CD14-positive monocyte (primary cell): ENCODE measurements at regions not wholly inside any gene's neighbourhood (a gene's known extent, or its start where the extent isn't known, plus 50 kb on each side); places are given as distances from the start of the nearest gene placed in this dataset.

Experiments used
- DNase-seq, 3 donors: peaks; one replicate each; pipeline ENCODE4 v3.0.0-alpha.2; 2011 to 2022
- H2AFZ ChIP-seq: 2 replicates; pipeline ENCODE4 v1.6.0; 2012; ENCODE audit warnings: mild to moderate bottlenecking, low read depth, low read length, inconsistent platforms; ENCODE audit not compliant: insufficient read depth, poor library complexity, severe bottlenecking
- H3K27ac ChIP-seq, 2 donors: 1 replicate in 1 of 2; 2 replicates in 1 of 2; pipeline ENCODE4 v1.5.1; 2012 to 2013; ENCODE audit warnings: low read length in 2 of 2, control low read depth in 1 of 2, inconsistent platforms in 1 of 2, low read depth in 1 of 2, mild to moderate bottlenecking in 1 of 2
- H3K27me3 ChIP-seq, 2 donors: one replicate each; pipeline versions ENCODE4 v1.6.0 to v1.6.1; 2011 to 2013; ENCODE audit warnings: low read length in 2 of 2; ENCODE audit not compliant: control insufficient read depth in 2 of 2, insufficient read depth in 2 of 2
- H3K36me3 ChIP-seq, 2 donors: replicated peaks in 1 of 2; 1 replicate in 1 of 2; 2 replicates in 1 of 2; pipeline versions ENCODE4 v1.5.1 to v1.6.1; 2012 to 2013; ENCODE audit warnings: low read length in 2 of 2, control low read depth in 1 of 2, inconsistent platforms in 1 of 2, mild to moderate bottlenecking in 1 of 2; ENCODE audit not compliant: insufficient read depth in 2 of 2, control insufficient read depth in 1 of 2
- H3K4me1 ChIP-seq, 2 donors: 1 replicate in 1 of 2; 2 replicates in 1 of 2; pipeline versions ENCODE4 v1.5.1 to v1.6.1; 2012 to 2013; ENCODE audit warnings: low read length in 2 of 2, control low read depth in 1 of 2, inconsistent platforms in 1 of 2, mild to moderate bottlenecking in 1 of 2, moderate library complexity in 1 of 2; ENCODE audit not compliant: insufficient read depth in 2 of 2, control insufficient read depth in 1 of 2
- H3K4me2 ChIP-seq: replicated peaks from 2 replicates; pipeline ENCODE3; 2012; ENCODE audit warnings: low read length, moderate library complexity, mild to moderate bottlenecking; ENCODE audit not compliant: poor library complexity, severe bottlenecking; ENCODE audit errors: extremely low read depth
- H3K4me3 ChIP-seq, 3 experiments: fragments of 200-600 bp in 1 of 3; sonication (generic) in 1 of 3; replicated peaks in 1 of 3; 1 replicate in 2 of 3; 2 replicates in 1 of 3; pipeline ENCODE4 v1.5.1; 2011 to 2013; ENCODE audit warnings: low read length in 3 of 3, mild to moderate bottlenecking in 3 of 3, control low read depth in 2 of 3, low read depth in 2 of 3, inconsistent platforms in 1 of 3, moderate library complexity in 1 of 3
- H3K79me2 ChIP-seq: 2 replicates; pipeline ENCODE4 v1.6.0; 2012; ENCODE audit warnings: mild to moderate bottlenecking, control low read depth, inconsistent platforms, low read length, moderate library complexity; ENCODE audit not compliant: insufficient read depth
- H3K9ac ChIP-seq: 2 replicates; pipeline ENCODE4 v1.6.0; 2017; ENCODE audit warnings: low read length, mild to moderate bottlenecking; ENCODE audit not compliant: insufficient read depth, poor library complexity, severe bottlenecking
- H3K9me3 ChIP-seq, 2 donors: replicated peaks in 1 of 2; 1 replicate in 1 of 2; 2 replicates in 1 of 2; pipeline versions ENCODE4 v1.5.1 to v1.6.1; 2012 to 2013; ENCODE audit warnings: low read length in 2 of 2, control low read depth in 1 of 2; ENCODE audit not compliant: control insufficient read depth in 1 of 2, insufficient read depth in 1 of 2
- H4K20me1 ChIP-seq: 2 replicates; pipeline ENCODE4 v1.6.0; 2012; ENCODE audit warnings: mild to moderate bottlenecking, low read length, control low read depth, moderate library complexity; ENCODE audit not compliant: insufficient read depth
- H3K27ac Mint-ChIP-seq, 7 donors: one replicate each; pipeline ENCODE4 v1.8.0; 2020; ENCODE audit warnings: mild to moderate bottlenecking in 7 of 7, mixed read lengths in 7 of 7, moderate library complexity in 6 of 7, inconsistent platforms in 2 of 7
- H3K27me3 Mint-ChIP-seq, 3 donors: one replicate each; pipeline ENCODE4 v1.8.0; 2021 to 2022; ENCODE audit warnings: low read depth in 3 of 3, mild to moderate bottlenecking in 3 of 3, mixed read lengths in 3 of 3, moderate library complexity in 3 of 3, inconsistent platforms in 1 of 3
- H3K36me3 Mint-ChIP-seq, 2 donors: one replicate each; pipeline ENCODE4 v1.8.0; 2020; ENCODE audit warnings: mixed read lengths in 2 of 2, inconsistent platforms in 1 of 2, mild to moderate bottlenecking in 1 of 2
- H3K4me1 Mint-ChIP-seq: one replicate; pipeline ENCODE4 v1.8.0; 2020; ENCODE audit warnings: mild to moderate bottlenecking, mixed read lengths
- H3K4me3 Mint-ChIP-seq, 2 donors: one replicate each; pipeline ENCODE4 v1.8.0; 2020; ENCODE audit warnings: mild to moderate bottlenecking in 2 of 2, mixed read lengths in 2 of 2, moderate library complexity in 1 of 2
- H3K9me3 Mint-ChIP-seq, 7 donors: one replicate each; pipeline ENCODE4 v1.8.0; 2020 to 2022; ENCODE audit warnings: mixed read lengths in 7 of 7, mild to moderate bottlenecking in 6 of 7, moderate library complexity in 6 of 7, inconsistent platforms in 2 of 7
- CTCF ChIP-seq: fragments of 200-600 bp; IDR thresholded peaks from one replicate; pipeline ENCODE4 v1.8.0; 2022; ENCODE audit warnings: antibody characterized with exemption, mild to moderate bottlenecking
- WGBS: methylation state at CpG from one replicate; pipeline ENCODE4 v1.1.5; 2013; ENCODE audit warnings: missing lambda C conversion rate; ENCODE audit not compliant: insufficient coverage; 5-methylcytosine and 5-hydroxymethylcytosine counted together
- intact Hi-C, 2 donors: fragments of 100-400 bp; cut with micrococcal nuclease; formaldehyde crosslinking; loops; one replicate each; pipeline versions ENCODE4 v1.15.0 to v1.15.1; 2023

GRCh38 chr14:25848601-25849000, 749.2 kb downstream of the NOVA1 start:
- WGBS = 79% methylated on average over 2 of the region's 2 CpGs
- no peak for TF ChIP-seq CTCF
- H3K9me3 Mint-ChIP-seq = peaks cover 0 to 3% (median 0%) of the 10 kb centered on the region in 7 donors

GRCh38 chr14:25846246-25846645, 751.6 kb downstream of the NOVA1 start:
- H3K4me3 Mint-ChIP-seq = no peak overlapping the region
- no CpG with 5 or more reads among the region's 5 CpGs for WGBS
- H3K9me3 Mint-ChIP-seq = peaks cover 0 to 3% (median 0%) of the 10 kb centered on the region in 7 donors
- Histone ChIP-seq H3K4me1 (no peaks in the 10 kb centered on the region), H3K27me3 (no peaks in the 10 kb centered on the region), H3K36me3 (no peaks in the 10 kb centered on the region), H3K9me3 (no peaks in the 10 kb centered on the region), H3K9ac (no peak overlapping the region), H4K20me1 (no peaks in the 10 kb centered on the region), H3K27ac (no peak overlapping the region), H3K79me2 (no peaks in the 10 kb centered on the region), H2AFZ (no peak overlapping the region), H3K4me2 (no peak overlapping the region), H3K4me3 (no peak overlapping the region)
- no peaks in the 10 kb centered on the region for H3K36me3 Mint-ChIP-seq
- no peaks in the 10 kb centered on the region for H3K27me3 Mint-ChIP-seq
- no peaks in the 10 kb centered on the region for H3K4me1 Mint-ChIP-seq
- no peak overlapping the region for H3K27ac Mint-ChIP-seq
- no peak for TF ChIP-seq CTCF
- intact Hi-C loops = no loop called here
- DNase-seq = no peak

More at GRCh38 chr14:25848601-25849000, 749.2 kb downstream of the NOVA1 start:
- no peaks in the 10 kb centered on the region for H4K20me1 ChIP-seq
- H3K4me1 ChIP-seq = no peaks in the 10 kb centered on the region
- no peak overlapping the region for H3K9ac ChIP-seq
- DNase-seq = no peak
- no peak overlapping the region for H3K27ac ChIP-seq
- no peaks in the 10 kb centered on the region for H3K27me3 ChIP-seq
- no peaks in the 10 kb centered on the region for H3K79me2 ChIP-seq
- Mint-ChIP-seq H3K36me3 (no peaks in the 10 kb centered on the region), H3K27ac (no peak overlapping the region), H3K4me3 (no peak overlapping the region), H3K4me1 (no peaks in the 10 kb centered on the region), H3K27me3 (no peaks in the 10 kb centered on the region)
- H2AFZ ChIP-seq = no peak overlapping the region
- H3K4me3 ChIP-seq = no peak overlapping the region
- no peak overlapping the region for H3K4me2 ChIP-seq
- no peaks in the 10 kb centered on the region for H3K9me3 ChIP-seq
- intact Hi-C loops = no loop called here
- no peaks in the 10 kb centered on the region for H3K36me3 ChIP-seq
